Stomach (tissue), 8 donors: ENCODE measurements at regions not wholly inside any gene's neighbourhood (a gene's known extent, or its start where the extent isn't known, plus 50 kb on each side); places are given as distances from the start of the nearest gene placed in this dataset.

Source experiments
- DNase-seq, 2 donors: peaks; one replicate each; pipeline versions ENCODE4 v3.0.0 to v3.0.0-alpha.2; 2013 to 2019
- H3K27ac ChIP-seq, 5 donors: fragments of 200-600 bp in 4 of 5; sonication (generic) in 4 of 5; one replicate each; pipeline ENCODE4 v1.5.1; 2013 to 2019; ENCODE audit warnings: mild to moderate bottlenecking in 1 of 5, moderate library complexity in 1 of 5
- H3K27me3 ChIP-seq, 3 donors: fragments of 200-600 bp; sonication (generic); one replicate each; pipeline ENCODE4 v1.5.1; 2017 to 2019; ENCODE audit warnings: mixed run types in 1 of 3
- H3K36me3 ChIP-seq, 4 donors: fragments of 200-600 bp; sonication (generic); 1 replicate in 3 of 4; 2 replicates in 1 of 4; pipeline ENCODE4 v1.5.1; 2016 to 2019
- H3K4me1 ChIP-seq, 4 donors: fragments of 200-600 bp; sonication (generic); one replicate each; pipeline ENCODE4 v1.5.1; 2016 to 2019
- H3K4me3 ChIP-seq, 4 donors: fragments of 200-600 bp; sonication (generic) in 3 of 4; one replicate each; pipeline ENCODE4 v1.5.1; 2016 to 2019; ENCODE audit warnings: mild to moderate bottlenecking in 1 of 4
- H3K9me3 ChIP-seq, 4 donors: fragments of 200-600 bp; sonication (generic); one replicate each; pipeline ENCODE4 v1.5.1; 2016 to 2019
- CTCF ChIP-seq, 7 experiments: fragments of 450-650 bp in 4 of 7; fragments of 200-600 bp in 3 of 7; sonication (generic) in 3 of 7; IDR thresholded peaks; one replicate each; pipeline ENCODE4 v1.5.1; 2016 to 2019; ENCODE audit warnings: antibody characterized with exemption in 7 of 7, control low read depth in 2 of 7, mild to moderate bottlenecking in 1 of 7
- EP300 ChIP-seq: sonication (generic); formaldehyde crosslinking; IDR thresholded peaks from one replicate; pipeline ENCODE4 v1.6.1; 2017; ENCODE audit warnings: antibody characterized with exemption
- POLR2A ChIP-seq, 4 donors: fragments of 450-650 bp; IDR thresholded peaks; one replicate each; pipeline ENCODE4 v1.6.1; 2016; ENCODE audit warnings: antibody characterized with exemption in 4 of 4, control low read depth in 2 of 4, mild to moderate bottlenecking in 1 of 4, moderate library complexity in 1 of 4
- POLR2AphosphoS5 ChIP-seq, 3 donors: sonication (generic); formaldehyde crosslinking; IDR thresholded peaks; one replicate each; pipeline ENCODE4 v1.6.1; 2016; ENCODE audit warnings: antibody characterized with exemption in 3 of 3
- WGBS, 5 donors: extraction: QIAGEN DNeasy Blood & Tissue Kit in 3 of 5; methylation state at CpG; one replicate each; pipeline versions ENCODE4 v1.1.5 to v1.1.7; 2013 to 2018; 5-methylcytosine and 5-hydroxymethylcytosine counted together
- intact Hi-C: fragments of 100-400 bp; cut with DNase I; formaldehyde crosslinking; loops from one replicate; pipeline ENCODE4 v1.15.1; 2023; ENCODE audit warnings: low total_unique reads
- donor health status: healthy with polysubstance abuse.
- donor health status: Bipolar disorder and iron deficiency.
- donor health status: healthy.

GRCh38 chr6:40841721-40842120, 197.3 kb downstream of the UNC5CL start:
- Histone ChIP-seq H3K27ac (no peak overlapping the region), H3K27me3 (no peaks in the 10 kb centered on the region), H3K4me3 (no peak overlapping the region), H3K9me3 (no peaks in the 10 kb centered on the region), H3K4me1 (no peaks in the 10 kb centered on the region), H3K36me3 (no peaks in the 10 kb centered on the region)
- TF ChIP-seq CTCF (IDR thresholded peaks at IDR 0.05), result peak in 1 of 7 experiments; percentile 18
- no peak for TF ChIP-seq POLR2A (IDR thresholded peaks at IDR 0.05)
- DNase-seq, result no peak
- WGBS, 5 donors, result 90 to 99% (median 95%) methylated on average over 2 of the region's 2 CpGs
- intact Hi-C loops, result no loop called here

DNA sequence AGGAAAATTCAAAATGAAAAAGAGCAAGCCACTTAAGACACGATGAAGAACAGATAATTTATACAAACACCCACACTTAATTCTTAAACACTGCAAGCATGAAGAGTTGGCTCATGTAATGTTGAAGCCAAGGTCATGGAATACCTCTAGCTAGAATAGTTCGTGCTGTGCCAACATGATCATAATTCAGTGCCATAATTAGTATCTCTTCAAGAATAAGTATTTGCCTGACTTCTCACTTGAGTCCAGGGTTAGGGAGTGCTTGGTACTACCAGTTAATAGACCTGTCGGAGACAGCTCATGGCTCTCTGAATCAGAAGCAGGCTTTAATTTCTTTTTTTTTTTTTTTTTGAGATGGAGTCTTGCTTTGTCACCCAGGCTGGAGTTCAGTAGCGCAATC, 206.3 kb downstream of the UNC5CL start:
- H3K27ac ChIP-seq, result no peak overlapping the region
- H3K27me3 ChIP-seq, result no peaks in the 10 kb centered on the region
- H3K36me3 ChIP-seq, result no peaks in the 10 kb centered on the region
- TF ChIP-seq POLR2AphosphoS5 (IDR thresholded peaks at IDR 0.05) (no peak), EP300 (no peak), POLR2A (IDR thresholded peaks at IDR 0.05) (no peak), CTCF (IDR thresholded peaks at IDR 0.05) (no peak)
- DNase-seq, result no peak
- 66 to 77% (median 75%) methylated on average over 4 of the region's 4 CpGs for WGBS, 5 donors
- no peaks in the 10 kb centered on the region for H3K9me3 ChIP-seq
- intact Hi-C loops, result no loop called here
- no peaks in the 10 kb centered on the region for H3K4me1 ChIP-seq
- H3K4me3 ChIP-seq, result no peak overlapping the region

DNA sequence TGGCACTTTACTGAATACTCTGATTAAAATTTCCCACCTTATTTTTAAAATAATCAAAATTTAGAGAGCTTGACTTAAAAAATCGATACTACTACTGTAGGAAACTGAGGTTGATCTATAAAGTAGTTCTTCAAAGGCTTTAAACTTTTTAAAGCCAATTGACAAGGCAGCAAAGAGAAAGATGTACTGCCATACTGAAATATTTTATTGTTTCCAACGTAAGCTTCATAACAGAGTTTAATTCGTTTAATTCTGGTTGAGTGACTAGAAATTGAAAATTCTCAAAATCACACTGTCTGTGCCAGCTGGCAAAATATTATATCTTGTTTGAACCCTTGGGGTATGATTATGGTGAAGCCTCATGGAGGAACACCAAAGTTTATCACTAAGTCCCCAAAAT, 207.6 kb downstream of the UNC5CL start:
- Histone ChIP-seq H3K27me3 (no peaks in the 10 kb centered on the region), H3K27ac (no peak overlapping the region), H3K36me3 (no peaks in the 10 kb centered on the region), H3K9me3 (no peaks in the 10 kb centered on the region), H3K4me3 (no peak overlapping the region), H3K4me1 (no peaks in the 10 kb centered on the region)
- no peak for DNase-seq
- TF ChIP-seq POLR2AphosphoS5 (IDR thresholded peaks at IDR 0.05) (no peak), POLR2A (IDR thresholded peaks at IDR 0.05) (no peak), CTCF (IDR thresholded peaks at IDR 0.05) (no peak), EP300 (no peak)
- 80 to 90% (median 88%) methylated on average over 3 of the region's 3 CpGs for WGBS, 5 donors
- intact Hi-C loops, result no loop called here

DNA sequence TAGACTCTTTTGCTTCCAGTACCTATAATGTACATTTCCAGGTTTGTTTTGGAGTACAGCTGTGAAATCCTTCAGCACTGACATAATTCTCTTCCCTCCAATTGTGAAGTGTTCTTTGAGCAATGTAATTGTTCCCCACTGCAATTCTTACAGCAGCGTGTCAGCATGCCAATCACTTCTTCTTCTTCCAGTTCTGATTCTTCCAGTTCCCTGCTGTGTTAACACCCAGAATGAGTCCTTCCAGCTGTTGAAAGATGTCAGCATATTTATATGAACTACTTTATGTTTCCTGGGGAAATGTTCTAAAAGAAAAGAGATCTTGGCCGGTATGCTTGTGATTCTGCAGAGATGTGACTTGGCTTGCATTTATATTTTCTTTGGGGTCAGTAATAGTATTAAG, 213.9 kb downstream of the UNC5CL start:
- H3K27me3 ChIP-seq, result no peaks in the 10 kb centered on the region
- H3K4me1 ChIP-seq, result no peaks in the 10 kb centered on the region
- no peak overlapping the region for H3K4me3 ChIP-seq
- no peaks in the 10 kb centered on the region for H3K9me3 ChIP-seq
- no peak overlapping the region for H3K27ac ChIP-seq
- intact Hi-C loops, result no loop called here
- 66 to 77% (median 69%) methylated on average over 2 of the region's 2 CpGs for WGBS, 5 donors
- no peak for TF ChIP-seq CTCF (IDR thresholded peaks at IDR 0.05)
- no peak for TF ChIP-seq POLR2A (IDR thresholded peaks at IDR 0.05)
- peak in 1 of 2 donors; percentile 41 for DNase-seq
- no peaks in the 10 kb centered on the region for H3K36me3 ChIP-seq
